T-cell (primary cell): ENCODE measurements at regions not wholly inside any gene's neighbourhood (a gene's known extent, or its start where the extent isn't known, plus 50 kb on each side); places are given as distances from the start of the nearest gene placed in this dataset.

ENCODE experiments used
- ATAC-seq, 4 experiments: fragments of 200-7000 bp in 3 of 4; fragments of 150-1000 bp in 1 of 4; cut with Tn5 transposase; replicated peaks in 1 of 4; 1 replicate in 3 of 4; 2 replicates in 1 of 4; pipeline ENCODE4 v1.10.0; 2021; ENCODE audit warnings: moderate library complexity in 3 of 4, mild to moderate bottlenecking in 2 of 4, moderate number of reproducible peaks in 1 of 4
- CTCF ChIA-PET, 2 donors: fragments of 300-600 bp; sonication (Branson Sonifier 250); formaldehyde crosslinking; loops; one replicate each; lab custom pipeline; 2022; ENCODE audit warnings: antibody characterized with exemption in 2 of 2; lab: Charles Lee
- POLR2A ChIA-PET, 2 donors: fragments of 300-600 bp; sonication (Branson Sonifier 250); formaldehyde crosslinking; loops; one replicate each; lab custom pipeline; 2022; ENCODE audit warnings: antibody characterized with exemption in 2 of 2; lab: Charles Lee
- DNase-seq, 35 experiments: peaks; one replicate each; pipeline versions ENCODE4 v3.0.0 to v3.0.0-alpha.2; 2013 to 2023
- H3K27ac ChIP-seq: one replicate; pipeline ENCODE4 v1.5.1; 2013; ENCODE audit warnings: low read length
- H3K27me3 ChIP-seq, 2 experiments: replicated peaks in 1 of 2; 1 replicate in 1 of 2; 2 replicates in 1 of 2; pipeline versions ENCODE4 v1.6.1 to v1.7.0; 2013; ENCODE audit warnings: low read length in 1 of 2, mixed read lengths in 1 of 2; ENCODE audit not compliant: control insufficient read depth in 2 of 2, insufficient read depth in 2 of 2; ENCODE audit errors: extremely low read depth in 1 of 2
- H3K36me3 ChIP-seq, 2 donors: 1 replicate in 1 of 2; 2 replicates in 1 of 2; pipeline versions ENCODE4 v1.6.1 to v1.7.0; 2013; ENCODE audit warnings: low read length in 1 of 2; ENCODE audit not compliant: control insufficient read depth in 2 of 2, insufficient read depth in 1 of 2; ENCODE audit errors: extremely low read depth in 1 of 2
- H3K4me1 ChIP-seq, 2 experiments: 1 replicate in 1 of 2; 2 replicates in 1 of 2; pipeline versions ENCODE4 v1.6.1 to v1.7.0; 2013; ENCODE audit warnings: low read length in 2 of 2, mixed read lengths in 1 of 2; ENCODE audit not compliant: insufficient read depth in 2 of 2, control insufficient read depth in 1 of 2; ENCODE audit errors: extremely low read depth in 1 of 2
- H3K4me3 ChIP-seq, 2 donors: 1 replicate in 1 of 2; 2 replicates in 1 of 2; pipeline versions ENCODE4 v1.5.1 to v1.7.0; 2013; ENCODE audit warnings: mild to moderate bottlenecking in 2 of 2, low read length in 1 of 2, moderate library complexity in 1 of 2; ENCODE audit not compliant: control insufficient read depth in 1 of 2; ENCODE audit errors: extremely low read depth in 1 of 2
- H3K9me3 ChIP-seq: 2 replicates; pipeline ENCODE4 v1.7.0; 2013
- H3K27ac Mint-ChIP-seq, 2 donors: one replicate each; pipeline ENCODE4 v1.8.0; 2020 to 2021; ENCODE audit warnings: mild to moderate bottlenecking in 2 of 2, mixed read lengths in 2 of 2
- H3K27me3 Mint-ChIP-seq, 2 donors: one replicate each; pipeline ENCODE4 v1.8.0; 2021 to 2022; ENCODE audit warnings: mixed read lengths in 2 of 2
- H3K36me3 Mint-ChIP-seq: one replicate; pipeline ENCODE4 v1.8.0; 2021; ENCODE audit warnings: mixed read lengths
- H3K4me1 Mint-ChIP-seq, 3 donors: one replicate each; pipeline ENCODE4 v1.8.0; 2020 to 2022; ENCODE audit warnings: mixed read lengths in 3 of 3, mild to moderate bottlenecking in 1 of 3
- H3K4me3 Mint-ChIP-seq, 3 donors: one replicate each; pipeline ENCODE4 v1.8.0; 2020 to 2022; ENCODE audit warnings: mild to moderate bottlenecking in 3 of 3, mixed read lengths in 3 of 3, moderate library complexity in 3 of 3
- H3K9me3 Mint-ChIP-seq, 3 donors: one replicate each; pipeline ENCODE4 v1.8.0; 2020 to 2022; ENCODE audit warnings: mixed read lengths in 3 of 3
- WGBS: methylation state at CpG from one replicate; pipeline ENCODE4 v1.1.5; 2013; ENCODE audit warnings: missing lambda C conversion rate; ENCODE audit not compliant: insufficient coverage; 5-methylcytosine and 5-hydroxymethylcytosine counted together

DNA sequence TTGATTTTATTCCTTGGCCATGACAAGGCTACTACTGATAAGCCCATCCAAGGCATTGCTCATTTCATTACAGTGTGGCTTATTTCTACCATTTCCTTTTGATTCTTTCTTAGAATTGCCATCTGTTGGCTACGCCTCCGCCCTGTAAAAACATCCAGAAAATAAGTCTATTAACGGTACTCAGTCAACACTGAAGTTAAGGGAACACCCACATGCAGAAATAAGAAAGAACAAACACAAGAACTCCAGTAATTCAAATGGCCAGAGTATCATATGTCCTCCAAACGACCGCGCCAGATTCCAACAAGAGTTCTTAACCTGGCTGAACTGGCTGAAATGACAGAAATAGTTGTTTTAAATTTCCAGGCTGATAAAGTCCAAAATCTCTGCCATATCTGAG, 90.3 kb downstream of the CXXC4 start:
- H3K9me3 Mint-ChIP-seq: peaks cover 0 to 7% (median 0%) of the 10 kb centered on the region in 3 donors
- no peaks in the 10 kb centered on the region for H3K27me3 Mint-ChIP-seq
- Histone ChIP-seq H3K4me1 (no peaks in the 10 kb centered on the region), H3K36me3 (no peaks in the 10 kb centered on the region), H3K27me3 (no peaks in the 10 kb centered on the region), H3K4me3 (no peak overlapping the region), H3K9me3 (no peaks in the 10 kb centered on the region), H3K27ac (no peak overlapping the region)
- DNase-seq (no peak), ATAC-seq (no peak)
- CTCF ChIA-PET: no interaction called here
- no peak overlapping the region for H3K4me3 Mint-ChIP-seq
- H3K36me3 Mint-ChIP-seq: no peaks in the 10 kb centered on the region
- 100% methylated on average over 2 of the region's 6 CpGs for WGBS
- no peak overlapping the region for H3K27ac Mint-ChIP-seq
- H3K4me1 Mint-ChIP-seq: no peaks in the 10 kb centered on the region
- POLR2A ChIA-PET: no interaction called here

DNA sequence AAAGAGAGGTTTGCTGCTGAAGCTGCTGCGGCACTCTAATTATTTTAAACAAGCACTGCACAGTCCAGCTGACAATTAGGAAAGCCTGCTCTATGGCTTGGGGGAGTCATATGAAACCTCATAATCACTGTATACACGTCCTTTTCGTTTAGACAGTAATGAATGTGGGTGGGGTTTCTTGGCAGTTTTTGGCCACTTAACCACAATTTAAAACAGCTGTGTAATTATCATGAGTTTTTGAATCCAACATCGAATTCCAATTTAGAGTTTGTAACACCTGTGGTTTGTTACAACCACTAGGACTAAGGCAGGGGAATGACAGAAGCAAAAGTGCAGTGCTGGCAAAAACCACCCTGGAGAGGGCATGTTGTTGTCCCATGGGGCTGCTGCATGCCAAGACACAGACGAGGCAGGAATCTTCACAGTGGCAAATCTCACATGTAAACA, 99.5 kb downstream of the CXXC4 start:
- ATAC-seq (no peak), DNase-seq (no peak)
- no CpG with 5 or more reads among the region's 5 CpGs for WGBS
- Histone ChIP-seq H3K4me3 (no peak overlapping the region), H3K4me1 (no peaks in the 10 kb centered on the region), H3K9me3 (no peaks in the 10 kb centered on the region), H3K36me3 (no peaks in the 10 kb centered on the region), H3K27me3 (no peaks in the 10 kb centered on the region), H3K27ac (no peak overlapping the region)
- H3K36me3 Mint-ChIP-seq: no peaks in the 10 kb centered on the region
- no peaks in the 10 kb centered on the region for H3K4me1 Mint-ChIP-seq
- H3K9me3 Mint-ChIP-seq: peaks cover 0 to 10% (median 0%) of the 10 kb centered on the region in 3 donors
- ChIA-PET POLR2A (no interaction called here), CTCF (interaction anchor here in 1 of 2 donors (0.5 kb wide), 1 partner anchor 243 kb away, joined by 3 read pairs; no protein-coding TSS in a partner anchor)
- no peaks in the 10 kb centered on the region for H3K27me3 Mint-ChIP-seq
- H3K27ac Mint-ChIP-seq: no peak overlapping the region
- no peak overlapping the region for H3K4me3 Mint-ChIP-seq

DNA sequence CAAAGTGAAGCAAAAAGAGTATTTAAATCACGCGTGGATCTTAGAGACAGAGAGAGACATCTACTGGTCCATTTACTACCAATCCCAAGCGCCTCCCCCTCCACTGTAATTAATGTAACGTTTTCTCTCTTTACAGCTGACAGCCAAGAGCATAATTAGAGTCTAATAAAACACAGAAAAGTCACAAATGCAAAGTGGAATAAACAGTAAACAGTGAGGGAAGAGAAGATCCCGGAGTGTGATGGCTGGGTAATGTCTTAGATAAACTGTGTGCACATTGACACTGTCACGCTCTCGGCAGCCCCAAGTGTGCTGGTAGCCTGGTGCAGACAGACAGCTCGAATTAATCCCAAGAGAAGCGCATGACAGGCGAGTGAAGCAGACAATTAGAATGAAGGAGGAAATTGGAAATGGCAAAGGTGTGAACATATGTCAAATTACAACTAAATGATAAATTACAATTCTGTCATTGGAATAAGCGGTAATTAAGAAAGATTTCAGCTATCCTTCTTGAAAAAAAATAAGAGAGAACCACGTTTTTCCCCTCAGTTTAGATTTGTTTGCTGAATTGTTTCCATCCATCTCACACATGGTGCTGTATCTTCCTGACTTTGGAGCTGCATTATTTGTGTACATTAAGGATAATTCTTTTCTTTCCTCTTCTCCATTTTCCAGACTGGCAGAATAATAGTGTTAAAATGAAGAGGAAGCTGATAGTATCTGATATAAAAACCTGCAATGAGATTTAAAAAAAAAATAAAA, 100.1 kb downstream of the CXXC4 start:
- Histone ChIP-seq H3K4me1 (no peaks in the 10 kb centered on the region), H3K36me3 (no peaks in the 10 kb centered on the region), H3K4me3 (no peak overlapping the region), H3K9me3 (no peaks in the 10 kb centered on the region), H3K27me3 (no peaks in the 10 kb centered on the region), H3K27ac (no peak overlapping the region)
- H3K27me3 Mint-ChIP-seq: no peaks in the 10 kb centered on the region
- H3K36me3 Mint-ChIP-seq: no peaks in the 10 kb centered on the region
- ChIA-PET POLR2A (no interaction called here), CTCF (no interaction called here)
- ATAC-seq (no peak), DNase-seq (no peak)
- 53% methylated on average over 3 of the region's 12 CpGs for WGBS
- no peaks in the 10 kb centered on the region for H3K4me1 Mint-ChIP-seq
- peaks cover 0 to 10% (median 0%) of the 10 kb centered on the region in 3 donors for H3K9me3 Mint-ChIP-seq
- no peak overlapping the region for H3K27ac Mint-ChIP-seq
- no peak overlapping the region for H3K4me3 Mint-ChIP-seq

DNA sequence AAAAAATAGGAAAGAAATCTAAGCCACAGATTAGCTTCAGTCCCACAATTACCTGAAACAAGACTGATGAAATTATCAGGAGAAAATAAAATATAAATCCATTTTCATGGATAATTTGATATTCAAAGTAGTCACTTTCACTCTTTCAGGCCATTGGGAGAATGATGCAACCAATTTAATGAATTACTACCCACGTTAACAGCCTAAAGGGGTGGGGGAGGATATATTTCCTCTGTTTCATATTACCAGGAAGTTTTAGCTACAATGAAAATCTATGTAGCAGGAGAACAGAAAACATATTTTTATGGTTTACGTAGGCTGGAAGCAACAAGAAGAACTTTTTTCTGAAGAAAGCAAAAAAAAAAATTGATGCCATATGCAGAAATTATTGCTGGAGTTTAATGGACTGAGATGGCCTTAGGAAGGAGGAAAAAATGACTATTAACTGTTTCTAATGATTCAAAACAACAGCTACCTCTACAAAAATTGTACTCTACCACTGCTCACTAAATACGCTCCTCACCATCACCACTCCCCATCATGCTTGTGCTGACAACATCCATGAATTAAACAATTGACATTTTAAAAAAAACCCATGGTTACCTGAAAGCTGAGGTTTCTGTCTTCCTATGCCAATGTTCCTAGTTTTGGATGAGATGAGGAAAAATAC, 100.9 kb downstream of the CXXC4 start:
- no CpG with 5 or more reads among the region's 3 CpGs for WGBS
- Mint-ChIP-seq H3K36me3 (no peaks in the 10 kb centered on the region), H3K9me3 (peaks cover 0 to 10% (median 0%) of the 10 kb centered on the region in 3 donors), H3K4me3 (no peak overlapping the region), H3K27ac (no peak overlapping the region), H3K4me1 (no peaks in the 10 kb centered on the region), H3K27me3 (no peaks in the 10 kb centered on the region)
- POLR2A ChIA-PET: no interaction called here
- Histone ChIP-seq H3K36me3 (no peaks in the 10 kb centered on the region), H3K4me3 (no peak overlapping the region), H3K9me3 (no peaks in the 10 kb centered on the region), H3K27ac (no peak overlapping the region), H3K27me3 (no peaks in the 10 kb centered on the region), H3K4me1 (no peaks in the 10 kb centered on the region)
- ATAC-seq (no peak), DNase-seq (no peak)
- CTCF ChIA-PET: interaction anchor here in 1 of 2 donors (0.7 kb wide), 1 partner anchor 30 kb away, joined by 5 read pairs; no protein-coding TSS in a partner anchor

DNA sequence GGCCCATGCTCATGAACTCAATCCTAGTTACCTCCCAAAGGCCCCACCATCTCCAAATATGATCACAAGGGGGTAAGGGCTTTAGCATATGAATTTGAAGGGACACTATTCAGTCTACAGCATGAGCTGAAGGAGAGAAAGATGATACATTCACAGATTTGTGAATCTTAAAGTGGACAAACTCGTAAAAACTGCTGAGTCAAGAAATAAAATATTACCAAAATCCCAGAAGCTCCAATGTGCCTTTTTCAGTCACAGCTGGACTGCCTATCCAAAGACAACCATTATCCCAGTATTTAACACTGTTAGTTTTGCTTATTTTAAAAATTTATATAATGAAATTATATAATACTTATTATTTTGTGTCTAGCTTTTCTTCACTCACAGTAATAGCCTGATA, 109.0 kb downstream of the CXXC4 start:
- CTCF ChIA-PET: no interaction called here

DNA sequence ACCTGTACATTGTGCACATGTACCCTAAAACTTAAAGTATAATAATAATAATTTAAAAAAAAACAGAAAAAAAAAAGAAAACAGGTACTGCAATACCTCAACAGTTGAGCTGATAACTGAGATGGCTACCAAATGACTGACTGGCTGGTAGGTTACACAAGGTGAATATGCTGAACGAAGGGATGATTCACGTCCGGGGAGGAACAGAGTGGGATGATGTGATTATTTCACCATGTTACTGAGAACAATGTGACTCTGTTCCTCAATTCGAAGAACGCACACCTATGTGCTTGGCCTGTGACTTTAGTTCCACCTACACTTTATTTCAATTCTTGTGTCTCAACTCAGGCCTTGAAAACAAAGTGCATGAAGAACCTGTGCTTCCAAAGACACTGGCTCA, 111.7 kb downstream of the CXXC4 start:
- DNase-seq (no peak), ATAC-seq (no peak)
- peaks cover 2 to 5% (median 4%) of the 10 kb centered on the region in 3 donors for H3K9me3 Mint-ChIP-seq
- H3K36me3 ChIP-seq: no peaks in the 10 kb centered on the region
- H3K4me3 ChIP-seq: no peak overlapping the region
- ChIA-PET POLR2A (no interaction called here), CTCF (no interaction called here)
- H3K27me3 Mint-ChIP-seq: no peaks in the 10 kb centered on the region
- no peaks in the 10 kb centered on the region for H3K4me1 Mint-ChIP-seq
- H3K9me3 ChIP-seq: no peaks in the 10 kb centered on the region
- H3K27me3 ChIP-seq: no peaks in the 10 kb centered on the region
- H3K27ac Mint-ChIP-seq: no peak overlapping the region
- no peaks in the 10 kb centered on the region for H3K36me3 Mint-ChIP-seq
- H3K4me1 ChIP-seq: no peaks in the 10 kb centered on the region
- 100% methylated on average over 2 of the region's 5 CpGs for WGBS
- H3K27ac ChIP-seq: no peak overlapping the region
- H3K4me3 Mint-ChIP-seq: no peak overlapping the region

More for the DNA sequence above, 109.0 kb downstream of the CXXC4 start:
- no peak overlapping the region for H3K4me3 ChIP-seq
- Mint-ChIP-seq H3K36me3 (no peaks in the 10 kb centered on the region), H3K4me3 (no peak overlapping the region), H3K27ac (no peak overlapping the region), H3K9me3 (peaks cover 2 to 6% (median 4%) of the 10 kb centered on the region in 3 donors), H3K27me3 (no peaks in the 10 kb centered on the region), H3K4me1 (no peaks in the 10 kb centered on the region)
- no peaks in the 10 kb centered on the region for H3K36me3 ChIP-seq
- POLR2A ChIA-PET: no interaction called here
- no peak overlapping the region for H3K27ac ChIP-seq
- H3K9me3 ChIP-seq: no peaks in the 10 kb centered on the region
- no peak for DNase-seq
- no CpG with 5 or more reads among the region's 1 CpG for WGBS
- no peak for ATAC-seq
- no peaks in the 10 kb centered on the region for H3K4me1 ChIP-seq
- no peaks in the 10 kb centered on the region for H3K27me3 ChIP-seq
